Adrenal gland (tissue), 5 donors: ENCODE measurements at regions not wholly inside any gene's neighbourhood (a gene's known extent, or its start where the extent isn't known, plus 50 kb on each side); places are given as distances from the start of the nearest gene placed in this dataset.

ENCODE experiments used
- POLR2A ChIP-seq, 2 donors: fragments of 450-650 bp; IDR thresholded peaks; one replicate each; pipeline ENCODE4 v1.6.1; 2017; ENCODE audit warnings: antibody characterized with exemption in 2 of 2, mild to moderate bottlenecking in 2 of 2, moderate library complexity in 1 of 2
- TF ChIP-seq, protein P1 (sequence below), 6 experiments: fragments of 450-650 bp in 4 of 6; fragments of 200-600 bp in 2 of 6; sonication (generic) in 1 of 6; IDR thresholded peaks; 1 replicate in 5 of 6; 2 replicates in 1 of 6; pipeline versions ENCODE4 v1.5.1 to v1.8.0; 2016 to 2021; ENCODE audit warnings: antibody characterized with exemption in 6 of 6, mild to moderate bottlenecking in 2 of 6, moderate library complexity in 1 of 6
- donor health status: DM: no; HTN: no; CAD: no.

GRCh38 chr18:78772360-78773302 is 207.0 kb upstream of the SALL3 start:
- no peak for TF ChIP-seq POLR2A (IDR thresholded peaks at IDR 0.05)
- TF ChIP-seq, protein P1, sequence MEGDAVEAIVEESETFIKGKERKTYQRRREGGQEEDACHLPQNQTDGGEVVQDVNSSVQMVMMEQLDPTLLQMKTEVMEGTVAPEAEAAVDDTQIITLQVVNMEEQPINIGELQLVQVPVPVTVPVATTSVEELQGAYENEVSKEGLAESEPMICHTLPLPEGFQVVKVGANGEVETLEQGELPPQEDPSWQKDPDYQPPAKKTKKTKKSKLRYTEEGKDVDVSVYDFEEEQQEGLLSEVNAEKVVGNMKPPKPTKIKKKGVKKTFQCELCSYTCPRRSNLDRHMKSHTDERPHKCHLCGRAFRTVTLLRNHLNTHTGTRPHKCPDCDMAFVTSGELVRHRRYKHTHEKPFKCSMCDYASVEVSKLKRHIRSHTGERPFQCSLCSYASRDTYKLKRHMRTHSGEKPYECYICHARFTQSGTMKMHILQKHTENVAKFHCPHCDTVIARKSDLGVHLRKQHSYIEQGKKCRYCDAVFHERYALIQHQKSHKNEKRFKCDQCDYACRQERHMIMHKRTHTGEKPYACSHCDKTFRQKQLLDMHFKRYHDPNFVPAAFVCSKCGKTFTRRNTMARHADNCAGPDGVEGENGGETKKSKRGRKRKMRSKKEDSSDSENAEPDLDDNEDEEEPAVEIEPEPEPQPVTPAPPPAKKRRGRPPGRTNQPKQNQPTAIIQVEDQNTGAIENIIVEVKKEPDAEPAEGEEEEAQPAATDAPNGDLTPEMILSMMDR (IDR thresholded peaks at IDR 0.05): no peak
